Caco-2 (cell line): ENCODE measurements at regions not wholly inside any gene's neighbourhood (a gene's known extent, or its start where the extent isn't known, plus 50 kb on each side); places are given as distances from the start of the nearest gene placed in this dataset.

Experiments used
- BruUV-seq: library from RNA; stranded (reverse); fragments of 400-500 nt; replicated peaks from 2 replicates; lab custom pipeline; 2021; lab: Mats Ljungman, UMichigan
- CTCF ChIA-PET: fragments of 300-600 bp; sonication (Branson Sonifier 250); formaldehyde crosslinking; loops from one replicate; lab custom pipeline; 2022; ENCODE audit warnings: antibody characterized with exemption; lab: Charles Lee
- POLR2A ChIA-PET: fragments of 300-600 bp; sonication (Branson Sonifier 250); formaldehyde crosslinking; loops from one replicate; lab custom pipeline; 2022; ENCODE audit warnings: antibody characterized with exemption; lab: Charles Lee
- DNase-seq, 2 experiments: peaks; one replicate each; pipeline versions ENCODE4 v3.0.0 to v3.0.0-alpha.2; 2020 to 2022
- H3K27me3 ChIP-seq: replicated peaks from 2 replicates; pipeline ENCODE4 v1.6.0; 2011; ENCODE audit warnings: low read length; ENCODE audit not compliant: control insufficient read depth, insufficient read depth
- H3K36me3 ChIP-seq: 2 replicates; pipeline ENCODE4 v1.5.1; 2011; ENCODE audit warnings: low read length; ENCODE audit not compliant: control insufficient read depth, insufficient read depth
- H3K4me1 ChIP-seq: fragments of 250-450 bp; sonication (Bioruptor Pico); 2 replicates; pipeline ENCODE4 v1.5.1; 2020; ENCODE audit warnings: mild to moderate bottlenecking
- H3K4me3 ChIP-seq: 2 replicates; pipeline ENCODE4 v1.5.1; 2011; ENCODE audit warnings: low read depth, mild to moderate bottlenecking, control low read depth, low read length
- H3K9me3 ChIP-seq: fragments of 250-450 bp; sonication (Bioruptor Pico); 2 replicates; pipeline ENCODE4 v1.5.1; 2020; ENCODE audit warnings: mild to moderate bottlenecking, moderate library complexity
- H3K27ac Mint-ChIP-seq: one replicate; pipeline ENCODE4 v1.8.0; 2022; ENCODE audit warnings: mixed read lengths; ENCODE audit not compliant: unreplicated experiment
- H3K27me3 Mint-ChIP-seq: one replicate; pipeline ENCODE4 v1.8.0; 2022; ENCODE audit warnings: mixed read lengths; ENCODE audit not compliant: insufficient read depth, unreplicated experiment
- H3K36me3 Mint-ChIP-seq: one replicate; pipeline ENCODE4 v1.8.0; 2022; ENCODE audit warnings: mild to moderate bottlenecking, mixed read lengths; ENCODE audit not compliant: insufficient read depth, unreplicated experiment
- H3K4me1 Mint-ChIP-seq: one replicate; pipeline ENCODE4 v1.8.0; 2022; ENCODE audit warnings: low read depth, mixed read lengths; ENCODE audit not compliant: unreplicated experiment
- H3K4me3 Mint-ChIP-seq: one replicate; pipeline ENCODE4 v1.8.0; 2022; ENCODE audit warnings: mild to moderate bottlenecking, moderate library complexity, mixed read lengths; ENCODE audit not compliant: unreplicated experiment
- H3K9me3 Mint-ChIP-seq: one replicate; pipeline ENCODE4 v1.8.0; 2022; ENCODE audit warnings: mixed read lengths; ENCODE audit not compliant: unreplicated experiment
- CTCF ChIP-seq, 2 experiments: fragments of 200-600 bp in 1 of 2; IDR thresholded peaks; 1 replicate in 1 of 2; 2 replicates in 1 of 2; pipeline versions ENCODE4 v1.5.1 to v1.8.0; 2011 to 2022; ENCODE audit warnings: antibody characterized with exemption in 1 of 2, control low read depth in 1 of 2, inconsistent platforms in 1 of 2, low read depth in 1 of 2, low read length in 1 of 2, mild to moderate bottlenecking in 1 of 2, moderate library complexity in 1 of 2; ENCODE audit not compliant: insufficient read depth in 1 of 2, severe bottlenecking in 1 of 2, unreplicated experiment in 1 of 2
- intact Hi-C: fragments of 100-400 bp; cut with micrococcal nuclease; formaldehyde crosslinking; loops from one replicate; pipeline ENCODE4 v1.10.0; 2022; ENCODE audit not compliant: unreplicated experiment

DNA sequence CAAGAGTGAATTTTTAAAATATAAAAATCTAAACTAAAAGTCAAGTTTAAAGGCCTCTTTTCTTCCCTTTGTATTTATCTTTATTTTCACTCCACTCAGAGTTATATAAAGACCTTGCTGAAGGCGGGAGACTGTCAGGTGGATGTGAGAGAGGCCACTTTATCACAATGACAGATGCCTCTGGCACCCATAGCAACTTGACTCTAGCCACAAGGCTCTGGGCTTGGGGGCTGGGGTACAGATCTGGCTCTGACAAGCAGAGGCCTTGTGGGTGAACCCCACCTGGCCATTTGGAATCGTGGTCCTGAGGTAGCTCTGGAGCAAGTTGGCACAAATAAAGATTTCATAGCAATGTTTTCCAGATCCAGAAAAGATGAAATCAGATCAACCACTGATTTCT, 417.2 kb downstream of the RFPL4B start:
- Mint-ChIP-seq H3K9me3 (peaks cover 10% of the 10 kb centered on the region), H3K27ac (no peak overlapping the region), H3K4me3 (no peak overlapping the region), H3K27me3 (no peaks in the 10 kb centered on the region), H3K4me1 (no peaks in the 10 kb centered on the region), H3K36me3 (no peaks in the 10 kb centered on the region)
- DNase-seq: no peak
- no peak for TF ChIP-seq CTCF (IDR thresholded peaks at IDR 0.05; ENCODE audit: insufficient read depth in 1 of 2, low read depth in 1 of 2, low read length in 1 of 2, severe bottlenecking in 1 of 2, unreplicated experiment in 1 of 2)
- POLR2A ChIA-PET: no interaction called here
- no peak overlapping the region for H3K4me3 ChIP-seq
- intact Hi-C loops: no loop called here
- H3K9me3 ChIP-seq: no peaks in the 10 kb centered on the region
- H3K4me1 ChIP-seq: no peaks in the 10 kb centered on the region
- BruUV-seq: no TSS peak
- CTCF ChIA-PET: no interaction called here
- H3K27me3 ChIP-seq: no peaks in the 10 kb centered on the region
- H3K36me3 ChIP-seq: no peaks in the 10 kb centered on the region

- H3K4me3 Mint-ChIP-seq: no peak overlapping the region
- Histone ChIP-seq H3K4me3 (no peak overlapping the region), H3K36me3 (no peaks in the 10 kb centered on the region), H3K4me1 (no peaks in the 10 kb centered on the region), H3K27me3 (no peaks in the 10 kb centered on the region), H3K9me3 (no peaks in the 10 kb centered on the region)
- peaks cover 10% of the 10 kb centered on the region for H3K9me3 Mint-ChIP-seq
- H3K4me1 Mint-ChIP-seq: no peaks in the 10 kb centered on the region
- H3K27me3 Mint-ChIP-seq: no peaks in the 10 kb centered on the region
- no peaks in the 10 kb centered on the region for H3K36me3 Mint-ChIP-seq
- ChIA-PET CTCF (no interaction called here), POLR2A (no interaction called here)
- BruUV-seq: no TSS peak
- intact Hi-C loops: no loop called here
- H3K27ac Mint-ChIP-seq: no peak overlapping the region
- no peak for DNase-seq
- no peak for TF ChIP-seq CTCF (IDR thresholded peaks at IDR 0.05; ENCODE audit: insufficient read depth in 1 of 2, low read depth in 1 of 2, low read length in 1 of 2, severe bottlenecking in 1 of 2, unreplicated experiment in 1 of 2)
Observed at GRCh38 chr6:112770308-112770707, 423.2 kb downstream of the RFPL4B start.

DNA sequence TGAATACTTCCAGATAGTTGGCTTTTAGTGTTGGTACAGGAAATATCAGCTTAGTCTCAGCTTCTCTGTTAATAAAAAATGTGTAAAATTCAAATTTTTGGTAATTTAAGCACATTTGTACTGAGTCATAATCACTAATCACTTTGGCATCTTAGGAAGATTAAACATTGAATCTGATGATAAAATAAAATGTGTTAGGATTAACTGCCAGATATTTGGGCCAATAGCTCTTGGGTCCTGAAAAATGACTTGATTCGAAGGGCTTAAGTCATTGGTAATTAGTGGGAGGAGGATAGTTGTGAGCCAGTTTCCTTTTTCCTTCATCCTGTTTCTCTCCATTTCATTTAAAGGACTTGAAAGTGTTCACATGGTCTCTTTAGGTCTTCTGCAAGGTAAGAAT, 426.1 kb downstream of the RFPL4B start:
- POLR2A ChIA-PET: no interaction called here
- Histone ChIP-seq H3K36me3 (no peaks in the 10 kb centered on the region), H3K4me3 (no peak overlapping the region), H3K4me1 (no peaks in the 10 kb centered on the region), H3K27me3 (no peaks in the 10 kb centered on the region), H3K9me3 (no peaks in the 10 kb centered on the region)
- Mint-ChIP-seq H3K27me3 (no peaks in the 10 kb centered on the region), H3K9me3 (peaks cover 7% of the 10 kb centered on the region), H3K4me3 (no peak overlapping the region), H3K4me1 (no peaks in the 10 kb centered on the region), H3K36me3 (no peaks in the 10 kb centered on the region), H3K27ac (no peak overlapping the region)
- intact Hi-C loops: no loop called here
- CTCF ChIA-PET: no interaction called here
- no TSS peak for BruUV-seq
- TF ChIP-seq CTCF (IDR thresholded peaks at IDR 0.05; ENCODE audit: insufficient read depth in 1 of 2, low read depth in 1 of 2, low read length in 1 of 2, severe bottlenecking in 1 of 2, unreplicated experiment in 1 of 2): no peak
- no peak for DNase-seq
